GM10248 (cell line): ENCODE measurements at regions not wholly inside any gene's neighbourhood (a gene's known extent, or its start where the extent isn't known, plus 50 kb on each side); places are given as distances from the start of the nearest gene placed in this dataset.

ENCODE experiments used
- CTCF ChIA-PET: fragments of 300-600 bp; sonication (Branson Sonifier 250); formaldehyde crosslinking; extraction: SDS; loops from one replicate; lab custom pipeline; 2021; ENCODE audit warnings: antibody characterized with exemption; lab: Yijun Ruan, JAX
- POLR2A ChIA-PET: fragments of 350-650 bp; sonication (Branson Sonifier 250); formaldehyde crosslinking; extraction: SDS; loops from one replicate; lab custom pipeline; 2020; ENCODE audit warnings: antibody characterized with exemption; lab: Yijun Ruan, JAX
- DNase-seq: peaks from one replicate; pipeline ENCODE4 v3.0.0; 2012; ENCODE audit errors: extremely low spot score
- CTCF ChIP-seq: IDR thresholded peaks from 2 replicates; pipeline ENCODE4 v1.5.1; 2012; ENCODE audit warnings: mild to moderate bottlenecking, low read depth; ENCODE audit errors: extremely low read depth, missing control alignments, control extremely low read depth

GRCh38 chr13:83048419-83048818 lies 833.9 kb downstream of the SLITRK1 start:
- POLR2A ChIA-PET: no interaction called here
- CTCF ChIA-PET: no interaction called here
- DNase-seq: no peak
- TF ChIP-seq CTCF: no peak

- ChIA-PET POLR2A (no interaction called here), CTCF (interaction anchor here (1.7 kb wide), 1 partner anchor 11 kb away, joined by 5 read pairs; no protein-coding TSS in a partner anchor)
- DNase-seq: no peak
- TF ChIP-seq CTCF: no peak
Measured at GRCh38 chr13:83024955-83025594, 857.2 kb downstream of the SLITRK1 start.

GRCh38 chr13:83024232-83024631 lies 858.0 kb downstream of the SLITRK1 start:
- DNase-seq: no peak
- ChIA-PET POLR2A (no interaction called here), CTCF (interaction anchor here (1.7 kb wide), 1 partner anchor 10 kb away, joined by 5 read pairs; no protein-coding TSS in a partner anchor)
- TF ChIP-seq CTCF: no peak

- POLR2A ChIA-PET: no interaction called here
- no peak for TF ChIP-seq CTCF
- CTCF ChIA-PET: no interaction called here
- DNase-seq: no peak
Measured at GRCh38 chr13:83019986-83020385, 862.3 kb downstream of the SLITRK1 start.

GRCh38 chr13:83009987-83010386 lies 872.3 kb downstream of the SLITRK1 start:
- CTCF ChIA-PET: no interaction called here
- DNase-seq: no peak
- no peak for TF ChIP-seq CTCF
- POLR2A ChIA-PET: no interaction called here

GRCh38 chr13:83008212-83008929 lies 873.9 kb downstream of the SLITRK1 start:
- ChIA-PET POLR2A (no interaction called here), CTCF (no interaction called here)
- TF ChIP-seq CTCF: no peak
- no peak for DNase-seq
